ENCODE measurements at regions not wholly inside any gene's neighbourhood (a gene's known extent, or its start where the extent isn't known, plus 50 kb on each side); places are given as distances from the start of the nearest gene placed in this dataset.

GRCh38 chr22:22151308-22151707 is 93.3 kb upstream of the VPREB1 start:
- DNase-seq (ENCODE audit: low read depth in 2 of 2, low spot score in 1 of 2) = no peak

GRCh38 chr22:22150457-22150856 is 94.1 kb upstream of the VPREB1 start:
- no peak for DNase-seq (ENCODE audit: low read depth in 2 of 2, low spot score in 1 of 2)

GRCh38 chr22:22148905-22149304 is 95.7 kb upstream of the VPREB1 start:
- DNase-seq (ENCODE audit: low read depth in 2 of 2, low spot score in 1 of 2) = no peak

DNA sequence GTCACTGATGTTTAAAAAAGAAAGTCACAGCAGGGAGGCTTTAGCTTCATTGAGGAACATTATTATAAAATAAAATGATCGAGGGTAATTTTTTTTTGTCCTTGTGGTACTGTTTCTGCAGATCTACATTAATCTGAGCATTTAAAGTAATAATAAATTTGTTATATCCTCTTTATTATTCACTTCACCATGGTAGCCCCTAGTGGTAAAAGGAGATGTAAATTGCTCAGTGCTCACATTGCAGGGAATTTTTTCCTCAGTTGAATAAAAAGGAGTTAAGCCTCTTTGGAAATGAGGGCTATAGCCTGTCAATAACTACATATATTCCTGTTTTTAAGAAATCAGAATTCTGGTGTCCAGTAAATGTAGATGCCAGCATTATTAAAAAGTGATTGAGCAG is 99.7 kb upstream of the VPREB1 start:
- no peak for DNase-seq (ENCODE audit: low read depth in 2 of 2, low spot score in 1 of 2)

DNA sequence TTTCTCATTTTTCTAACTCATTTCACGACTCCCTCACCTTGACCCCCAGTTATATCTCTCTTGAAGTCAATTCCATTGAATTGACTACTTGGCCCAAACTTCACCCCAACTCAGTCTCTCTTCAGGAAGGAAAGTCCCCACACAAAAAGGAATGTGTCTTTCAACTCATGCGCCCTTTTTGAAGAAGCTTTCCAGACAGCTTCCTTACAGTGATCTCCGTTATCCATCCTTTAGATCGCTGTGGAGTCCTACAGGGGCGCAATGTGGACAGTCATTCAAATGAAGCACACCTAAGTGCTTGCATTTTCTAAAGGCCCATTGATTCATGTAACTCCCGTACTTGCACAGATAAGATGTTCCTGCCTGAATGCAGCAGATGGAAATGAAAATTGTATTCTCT is 101.1 kb upstream of the VPREB1 start:
- no peak for DNase-seq (ENCODE audit: low read depth in 2 of 2, low spot score in 1 of 2)

GRCh38 chr22:22142661-22143060 is 101.9 kb upstream of the VPREB1 start:
- no peak for DNase-seq (ENCODE audit: low read depth in 2 of 2, low spot score in 1 of 2)

GRCh38 chr22:22141771-22142591 is 102.6 kb upstream of the VPREB1 start:
- DNase-seq (ENCODE audit: low read depth in 2 of 2, low spot score in 1 of 2) = no peak

- no peak for DNase-seq (ENCODE audit: low read depth in 2 of 2, low spot score in 1 of 2)
These were observed 103.6 kb upstream of the VPREB1 start for GRCh38 chr22:22141031-22141430.

DNA sequence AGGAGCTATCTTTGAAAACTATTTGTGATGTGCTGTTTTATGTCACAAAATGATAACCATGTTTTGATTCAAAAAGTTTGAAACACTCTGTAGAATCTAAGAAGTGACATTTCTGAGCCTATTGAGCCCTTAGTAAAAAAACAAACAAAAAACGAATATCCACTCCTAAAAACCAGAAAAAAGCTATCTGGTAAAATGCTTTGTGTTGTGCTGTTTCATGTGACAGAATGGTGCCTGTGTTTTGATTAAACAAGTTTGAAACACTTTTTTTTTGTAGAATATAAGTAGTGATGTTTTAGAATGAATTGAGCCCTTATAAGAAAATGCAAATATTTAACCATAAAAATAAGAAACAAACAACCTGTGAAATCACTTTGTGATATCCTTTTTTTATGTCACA is 105.2 kb upstream of the VPREB1 start:
- no peak for DNase-seq (ENCODE audit: low read depth in 2 of 2, low spot score in 1 of 2)

- no peak for DNase-seq (ENCODE audit: low read depth in 2 of 2, low spot score in 1 of 2)
These were observed 105.7 kb upstream of the VPREB1 start for GRCh38 chr22:22138915-22139314.

- DNase-seq (ENCODE audit: low read depth in 2 of 2, low spot score in 1 of 2) = no peak
These were observed 106.7 kb upstream of the VPREB1 start for GRCh38 chr22:22137891-22138290.

GRCh38 chr22:22133910-22134309 is 110.7 kb upstream of the VPREB1 start:
- DNase-seq (ENCODE audit: low read depth in 2 of 2, low spot score in 1 of 2) = no peak

GRCh38 chr22:22130953-22131608 is 113.5 kb upstream of the VPREB1 start:
- DNase-seq (ENCODE audit: low read depth in 2 of 2, low spot score in 1 of 2) = no peak

GRCh38 chr22:22129387-22129786 is 115.2 kb upstream of the VPREB1 start:
- no peak for DNase-seq (ENCODE audit: low read depth in 2 of 2, low spot score in 1 of 2)

DNA sequence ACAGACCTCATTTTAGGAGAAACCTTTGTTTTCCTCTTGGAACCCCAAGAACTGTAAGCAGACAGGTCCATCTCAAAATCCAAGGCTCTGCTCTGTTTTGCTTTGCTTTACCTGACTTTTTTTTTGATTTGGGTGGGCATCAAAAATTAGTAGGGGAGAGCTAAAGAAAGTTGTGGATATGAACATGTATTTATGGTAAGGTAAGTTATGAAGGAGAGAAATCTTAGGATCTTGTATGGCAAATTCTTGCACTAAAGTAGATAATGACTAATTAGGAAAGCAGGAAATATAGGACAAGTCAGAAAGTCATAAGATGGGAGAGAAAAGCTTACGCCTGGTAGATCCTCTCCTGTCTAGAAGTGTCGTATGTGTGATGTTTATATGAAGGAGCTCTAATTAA is 116.1 kb upstream of the VPREB1 start:
- DNase-seq (ENCODE audit: low read depth in 2 of 2, low spot score in 1 of 2) = no peak

- no peak for DNase-seq (ENCODE audit: low read depth in 2 of 2, low spot score in 1 of 2)
These were observed 117.5 kb upstream of the VPREB1 start for GRCh38 chr22:22127100-22127499.

DNA sequence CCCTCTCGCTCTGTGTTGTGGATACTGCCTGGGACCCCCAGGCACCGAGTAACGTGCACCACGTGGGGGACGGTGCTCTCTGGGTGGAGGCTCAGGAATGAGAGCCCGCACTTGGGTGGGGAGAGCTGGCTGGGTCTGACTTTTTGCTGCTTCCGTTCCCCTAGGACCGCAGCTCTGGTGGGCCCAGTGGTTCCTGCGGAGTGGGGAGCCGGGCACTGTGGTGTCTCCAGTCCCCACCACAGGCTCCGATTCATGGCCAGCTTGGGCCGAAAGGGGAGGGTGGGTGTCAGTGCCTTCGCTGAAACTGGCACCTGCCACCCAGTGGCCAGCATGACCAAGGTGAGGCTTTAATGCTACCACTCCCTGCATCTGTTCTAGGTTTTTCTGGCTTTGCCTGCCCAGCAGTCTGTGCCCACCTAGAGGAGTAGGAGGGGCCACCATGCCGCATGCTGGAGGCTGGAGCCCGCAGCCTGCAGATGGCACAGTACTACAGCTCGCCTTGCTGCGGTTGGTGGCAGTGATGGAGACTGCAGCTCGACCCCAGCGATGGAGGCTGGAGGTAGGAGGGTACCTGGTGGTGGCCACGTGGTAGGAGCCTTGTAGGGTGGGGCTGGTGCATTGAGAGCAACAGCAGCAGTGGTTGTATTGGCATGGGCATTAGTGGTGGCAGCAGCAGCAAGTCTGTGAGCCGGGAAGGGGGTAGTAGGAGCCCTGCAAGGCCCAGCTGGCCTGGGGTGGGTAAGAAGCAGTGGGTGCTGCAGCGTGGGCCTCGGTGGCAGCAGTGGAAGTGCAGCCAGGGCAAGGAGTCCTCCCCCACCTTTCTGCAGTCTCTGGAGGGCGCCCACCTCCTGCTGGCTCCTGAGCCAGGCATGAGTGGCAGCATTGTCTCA is 118.8 kb upstream of the VPREB1 start:
- no peak for DNase-seq (ENCODE audit: low read depth in 2 of 2, low spot score in 1 of 2)

- DNase-seq (ENCODE audit: low read depth in 2 of 2, low spot score in 1 of 2) = no peak
These were observed 119.5 kb upstream of the VPREB1 start for GRCh38 chr22:22125028-22125578.

DNA sequence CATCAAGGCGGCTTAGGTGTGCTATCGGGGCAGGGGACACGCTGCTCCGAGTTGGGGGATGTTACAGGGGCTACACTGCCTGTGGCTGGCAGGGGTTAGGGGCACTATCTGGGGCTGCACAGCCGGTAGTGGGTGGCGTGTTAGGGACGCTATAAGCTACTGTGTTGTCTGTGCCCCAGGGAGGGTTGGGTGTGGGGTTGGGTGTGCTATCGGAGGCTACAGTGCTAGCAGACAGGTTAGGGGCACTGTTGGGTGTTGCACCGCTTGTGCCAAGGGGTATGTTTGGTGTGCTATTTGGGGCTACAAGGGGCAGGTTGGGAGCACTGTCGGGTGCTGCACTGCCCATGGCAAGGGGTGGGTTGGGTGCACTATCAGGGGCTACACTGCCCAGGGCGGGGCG is 120.2 kb upstream of the VPREB1 start:
- DNase-seq (ENCODE audit: low read depth in 2 of 2, low spot score in 1 of 2) = no peak

GRCh38 chr22:22123960-22124278 is 120.7 kb upstream of the VPREB1 start:
- DNase-seq (ENCODE audit: low read depth in 2 of 2, low spot score in 1 of 2) = no peak

DNA sequence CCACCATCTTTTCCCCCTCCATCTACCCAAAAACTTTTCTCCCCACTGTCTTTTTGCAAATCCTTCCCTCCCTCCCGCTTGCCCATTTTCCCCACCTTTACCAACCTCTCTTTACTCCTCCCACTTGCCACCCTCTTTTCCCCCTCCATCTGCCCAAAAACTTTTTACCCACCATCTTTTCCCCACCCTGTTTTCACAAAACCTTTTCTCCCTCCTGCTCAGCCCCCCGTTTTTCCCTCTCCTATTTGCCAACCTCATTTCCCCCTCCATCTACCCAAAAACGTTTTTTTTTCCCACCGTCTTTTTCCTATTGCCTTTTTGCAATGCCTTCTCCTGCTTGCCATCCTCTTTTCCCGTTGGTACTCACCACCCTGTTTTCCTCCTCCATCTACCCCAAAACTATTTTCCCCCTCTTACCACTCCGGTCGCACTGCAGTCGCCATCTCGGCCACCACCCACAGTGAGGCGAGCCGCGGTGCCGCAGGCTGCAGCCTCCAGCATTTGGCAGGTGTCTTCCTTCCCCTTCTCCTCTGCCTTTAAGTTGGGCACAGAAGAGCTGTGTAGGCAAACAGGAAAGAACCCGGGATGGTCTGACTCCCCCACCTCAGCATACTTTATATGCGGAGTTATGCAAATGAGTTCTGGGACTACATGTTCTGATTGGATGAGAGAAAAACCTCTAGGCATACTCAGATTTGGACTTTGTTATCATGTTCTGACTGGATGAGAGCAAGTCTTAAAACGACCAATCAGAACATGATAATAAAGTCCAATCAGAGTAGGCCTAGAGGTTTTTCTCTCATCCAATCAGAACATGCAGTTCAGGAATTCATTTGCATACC is 121.2 kb upstream of the VPREB1 start:
- DNase-seq (ENCODE audit: low read depth in 2 of 2, low spot score in 1 of 2) = no peak

Data from stimulated activated CD8-positive, alpha-beta memory T cell treated with anti-CD3 and anti-CD28 coated beads, Interleukin-4, amount 100 ng/mL, for 1 hour (primary cell).